ENCODE measurements at regions not wholly inside any gene's neighbourhood (a gene's known extent, or its start where the extent isn't known, plus 50 kb on each side); places are given as distances from the start of the nearest gene placed in this dataset.
A peak's percentile ranks its signal among the peaks of the same experiment; 100 is the strongest.

DNA sequence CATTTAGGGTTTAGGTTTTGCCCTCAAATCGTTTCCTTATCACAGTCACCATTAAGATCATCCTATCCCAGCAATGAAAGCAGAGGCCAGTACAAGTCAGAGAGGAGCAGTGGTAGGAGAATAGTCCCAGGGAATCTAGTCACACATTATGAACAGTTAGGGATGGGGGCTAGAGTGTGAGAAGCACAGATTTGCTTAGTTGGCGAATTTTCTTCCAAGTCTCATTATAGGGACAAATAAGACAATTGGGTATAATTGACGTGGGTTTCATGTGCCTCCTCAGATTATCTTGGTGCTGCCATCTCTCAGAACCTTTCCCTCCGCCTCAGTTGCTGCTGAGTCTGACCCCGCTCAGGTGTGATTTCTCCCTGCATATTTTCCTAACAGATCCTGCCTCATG, 407.1 kb downstream of the SQOR start:
- Histone ChIP-seq H3K56ac (replicated peaks; ENCODE audit: insufficient read length, low read depth, low read length) (no peak overlapping the region), H2BK120ac (replicated peaks; ENCODE audit: low read depth, low read length) (no peak overlapping the region), H2BK15ac (ENCODE audit: low read length) (no peak overlapping the region), H3K27me3 (replicated peaks in 1 of 4; ENCODE audit: control insufficient read depth in 3 of 4, extremely low read depth in 1 of 4, insufficient read depth in 3 of 4, low read length in 3 of 4) (no peaks in the 10 kb centered on the region), H3K14ac (ENCODE audit: insufficient read length) (no peak overlapping the region), H3K9me3 (ENCODE audit: insufficient read depth in 2 of 2, low read depth in 1 of 2, low read length in 1 of 2) (no peaks in the 10 kb centered on the region), H3K4ac (replicated peaks; ENCODE audit: insufficient read length, low read depth, low read length) (no peak overlapping the region), H4K5ac (ENCODE audit: insufficient read length, low read depth, low read length) (no peak overlapping the region), H3K23me2 (ENCODE audit: low read depth, low read length) (no peaks in the 10 kb centered on the region; the same call in 1 of the 2 replicates), H2AK5ac (ENCODE audit: low read depth, low read length) (no peak overlapping the region), H2BK12ac (ENCODE audit: low read depth, low read length) (no peak overlapping the region), H3K23ac (ENCODE audit: insufficient read length) (no peak overlapping the region), H2AFZ (ENCODE audit: low read length) (no peak overlapping the region), H2BK20ac (ENCODE audit: low read length) (no peak overlapping the region), H3K4me1 (replicated peaks in 1 of 4; ENCODE audit: control insufficient read depth in 3 of 4, insufficient read depth in 4 of 4, low read length in 3 of 4) (no peaks in the 10 kb centered on the region), H3K9ac (replicated peaks in 1 of 4; ENCODE audit: extremely low read depth in 1 of 4, low read depth in 3 of 4, low read length in 3 of 4) (no peak overlapping the region), H3K79me2 (ENCODE audit: control insufficient read depth in 1 of 2, insufficient read depth in 2 of 2, low read length in 2 of 2) (no peaks in the 10 kb centered on the region), H3K79me1 (ENCODE audit: low read depth, low read length) (no peaks in the 10 kb centered on the region), H3K27ac (ENCODE audit: low read depth, low read length) (no peak overlapping the region), H4K8ac (ENCODE audit: extremely low read depth, insufficient read depth, low read length) (no peak overlapping the region), H3K4me3 (ENCODE audit: extremely low read depth in 1 of 4, insufficient read depth in 2 of 4, low read depth in 3 of 4, low read length in 4 of 4) (no peak overlapping the region), H4K20me1 (replicated peaks in 1 of 2; ENCODE audit: control insufficient read depth in 1 of 2, insufficient read depth in 2 of 2, low read length in 2 of 2) (no peaks in the 10 kb centered on the region), H3K36me3 (ENCODE audit: control insufficient read depth in 2 of 4, insufficient read depth in 4 of 4, low read length in 3 of 4) (no peaks in the 10 kb centered on the region), H2BK5ac (ENCODE audit: low read depth, low read length) (no peak overlapping the region), H3K18ac (ENCODE audit: extremely low read depth, low read length) (no peak overlapping the region), H3K4me2 (ENCODE audit: insufficient read depth in 1 of 2, low read depth in 2 of 2, low read length in 2 of 2) (no peak overlapping the region), H4K91ac (replicated peaks; ENCODE audit: insufficient read length, low read length) (no peak overlapping the region)
- DNase-seq (ENCODE audit: low read depth in 1 of 2, low spot score in 2 of 2) (no peak), FAIRE-seq (no peak)
- ChIA-PET CTCF (ENCODE audit: partially characterized antibody) (no interaction called here), POLR2A (ENCODE audit: partially characterized antibody) (no interaction called here)
- TF ChIP-seq PHF8 (conservative IDR thresholded peaks at IDR 0.05; ENCODE audit: low read depth, low read length) (no peak), MAFK (IDR thresholded peaks at IDR 0.05; ENCODE audit: low read depth, low read length) (peak; percentile 45; the same call in 1 of the 2 replicates)
- WGBS, 2 experiments (ENCODE audit: extremely low coverage in 1 of 2, insufficient coverage in 1 of 2, insufficient read length in 1 of 2, insufficient replicate concordance in 2 of 2, low coverage in 1 of 2, low lambda C conversion rate in 2 of 2, missing lambda C conversion rate in 1 of 2), result 87% methylated on average over 5 of the region's 5 CpGs; no CpG with 5 or more reads in 1 of the 2 experiments

Measured in H1 (cell line).